Endodermal cell (in vitro differentiated cells): ENCODE measurements at regions not wholly inside any gene's neighbourhood (a gene's known extent, or its start where the extent isn't known, plus 50 kb on each side); places are given as distances from the start of the nearest gene placed in this dataset.

Experiments used
- DNase-seq: peaks from one replicate; pipeline ENCODE4 v3.0.0-alpha.2; 2017
- H3K27ac ChIP-seq: 2 replicates; pipeline ENCODE4 v1.5.1; 2013; ENCODE audit warnings: mild to moderate bottlenecking, low read depth, low read length, moderate library complexity
- H3K27me3 ChIP-seq: 2 replicates; pipeline ENCODE4 v1.6.1; 2013; ENCODE audit warnings: mild to moderate bottlenecking, low read length, moderate library complexity; ENCODE audit not compliant: insufficient read depth, control insufficient read depth, poor library complexity, severe bottlenecking
- H3K36me3 ChIP-seq: 2 replicates; pipeline ENCODE4 v1.7.0; 2013; ENCODE audit warnings: mild to moderate bottlenecking, low read length, moderate library complexity; ENCODE audit not compliant: control insufficient read depth, insufficient read depth
- H3K4me1 ChIP-seq: one replicate; pipeline ENCODE4 v1.7.0; 2013; ENCODE audit warnings: low read length; ENCODE audit not compliant: control insufficient read depth, insufficient read depth
- H3K4me3 ChIP-seq: 2 replicates; pipeline ENCODE4 v1.5.1; 2013; ENCODE audit warnings: mild to moderate bottlenecking, low read length, moderate library complexity
- H3K9ac ChIP-seq: 2 replicates; pipeline ENCODE4 v1.6.1; 2013; ENCODE audit warnings: mild to moderate bottlenecking, low read length, moderate library complexity; ENCODE audit not compliant: poor library complexity, severe bottlenecking; ENCODE audit errors: extremely low read depth
- H3K9me3 ChIP-seq: 2 replicates; pipeline ENCODE4 v1.6.1; 2013; ENCODE audit warnings: mild to moderate bottlenecking, low read length, moderate library complexity; ENCODE audit not compliant: control insufficient read depth
- H3K27ac Mint-ChIP-seq: 2 replicates; pipeline ENCODE4 v1.8.0; 2020; ENCODE audit warnings: mixed read lengths
- H3K27me3 Mint-ChIP-seq: 2 replicates; pipeline ENCODE4 v1.8.0; 2021; ENCODE audit warnings: mild to moderate bottlenecking, mixed read lengths; ENCODE audit not compliant: insufficient read depth
- H3K36me3 Mint-ChIP-seq: 2 replicates; pipeline ENCODE4 v1.8.0; 2020; ENCODE audit warnings: low read depth, mixed read lengths
- H3K4me1 Mint-ChIP-seq: 2 replicates; pipeline ENCODE4 v1.8.0; 2020; ENCODE audit warnings: mixed read lengths
- H3K4me3 Mint-ChIP-seq: 2 replicates; pipeline ENCODE4 v1.8.0; 2020; ENCODE audit warnings: mild to moderate bottlenecking, moderate library complexity, mixed read lengths
- H3K9me3 Mint-ChIP-seq: 2 replicates; pipeline ENCODE4 v1.8.0; 2020; ENCODE audit warnings: mild to moderate bottlenecking, mixed read lengths
- CTCF ChIP-seq: fragments of 200-600 bp; sonication (generic); conservative IDR thresholded peaks from 2 replicates; pipeline ENCODE4 v1.5.0; 2021; ENCODE audit warnings: antibody characterized with exemption, mild to moderate bottlenecking
- WGBS, 2 experiments: methylation state at CpG; one replicate each; pipeline versions ENCODE4 v1.1.5 to v1.1.7; 2013; ENCODE audit warnings: missing lambda C conversion rate in 2 of 2, mixed read lengths in 1 of 2; ENCODE audit not compliant: insufficient coverage in 1 of 2, insufficient read length in 1 of 2; 5-methylcytosine and 5-hydroxymethylcytosine counted together

GRCh38 chr1:238826891-238827290 is 559.5 kb upstream of the CHRM3 start:
- H3K4me1 ChIP-seq, result no peaks in the 10 kb centered on the region
- Mint-ChIP-seq H3K27me3 (no peaks in the 10 kb centered on the region), H3K36me3 (peaks cover under 1% of the 10 kb centered on the region), H3K27ac (no peak overlapping the region), H3K4me3 (no peak overlapping the region), H3K9me3 (peaks cover 21% of the 10 kb centered on the region), H3K4me1 (no peaks in the 10 kb centered on the region)
- H3K9me3 ChIP-seq, result no peaks in the 10 kb centered on the region
- no peak for TF ChIP-seq CTCF
- DNase-seq, result no peak
- H3K9ac ChIP-seq, result no peak overlapping the region
- no peaks in the 10 kb centered on the region for H3K36me3 ChIP-seq
- no peak overlapping the region for H3K4me3 ChIP-seq
- H3K27me3 ChIP-seq, result no peaks in the 10 kb centered on the region
- no peak overlapping the region for H3K27ac ChIP-seq

GRCh38 chr1:238823416-238823815 is 563.0 kb upstream of the CHRM3 start:
- H3K4me3 ChIP-seq, result no peak overlapping the region
- H3K9ac ChIP-seq, result no peak overlapping the region
- no peak for TF ChIP-seq CTCF
- H3K36me3 ChIP-seq, result no peaks in the 10 kb centered on the region
- H3K4me3 Mint-ChIP-seq, result no peak overlapping the region
- H3K4me1 Mint-ChIP-seq, result no peaks in the 10 kb centered on the region
- H3K27me3 ChIP-seq, result no peaks in the 10 kb centered on the region
- no peaks in the 10 kb centered on the region for H3K27me3 Mint-ChIP-seq
- H3K36me3 Mint-ChIP-seq, result no peaks in the 10 kb centered on the region
- H3K27ac ChIP-seq, result no peak overlapping the region
- no peak overlapping the region for H3K27ac Mint-ChIP-seq
- DNase-seq, result no peak
- no peaks in the 10 kb centered on the region for H3K9me3 ChIP-seq
- H3K9me3 Mint-ChIP-seq, result no peaks in the 10 kb centered on the region
- no peaks in the 10 kb centered on the region for H3K4me1 ChIP-seq

GRCh38 chr1:238811211-238811879 is 575.0 kb upstream of the CHRM3 start:
- Mint-ChIP-seq H3K4me1 (no peaks in the 10 kb centered on the region), H3K9me3 (no peaks in the 10 kb centered on the region), H3K36me3 (no peaks in the 10 kb centered on the region), H3K27ac (no peak overlapping the region), H3K4me3 (no peak overlapping the region), H3K27me3 (no peaks in the 10 kb centered on the region)
- no peaks in the 10 kb centered on the region for H3K27me3 ChIP-seq
- no peak overlapping the region for H3K27ac ChIP-seq
- no peak overlapping the region for H3K9ac ChIP-seq
- no peaks in the 10 kb centered on the region for H3K9me3 ChIP-seq
- no peak for TF ChIP-seq CTCF
- no peak overlapping the region for H3K4me3 ChIP-seq
- H3K36me3 ChIP-seq, result no peaks in the 10 kb centered on the region
- no peak for DNase-seq
- no peaks in the 10 kb centered on the region for H3K4me1 ChIP-seq
- WGBS, 2 experiments, result 90 to 100% methylated on average over 2 to 3 of the region's 3 CpGs
